ENCODE measurements at regions not wholly inside any gene's neighbourhood (a gene's known extent, or its start where the extent isn't known, plus 50 kb on each side); places are given as distances from the start of the nearest gene placed in this dataset.

GRCh38 chr15:38714309-38715072 is 149.9 kb upstream of the RASGRP1 start:
- Histone ChIP-seq H3K4me3 (no peak overlapping the region), H3K9me3 (no peaks in the 10 kb centered on the region), H3K27me3 (ENCODE audit: insufficient read depth in 3 of 3, low read length in 2 of 3) (no peaks in the 10 kb centered on the region), H3K36me3 (ENCODE audit: insufficient read depth in 1 of 2, low read depth in 1 of 2) (no peaks in the 10 kb centered on the region), H3K27ac (no peak overlapping the region), H3K4me1 (no peaks in the 10 kb centered on the region)
- no peak for ATAC-seq
- DNase-seq, result no peak
- WGBS, 3 donors, result 45 to 71% (median 49%) methylated on average over 4 of the region's 4 CpGs
- TF ChIP-seq CTCF (IDR thresholded peaks at IDR 0.05), result no peak
- intact Hi-C loops (cut with DNase I), result no loop called here

GRCh38 chr15:38720893-38721567 is 156.4 kb upstream of the RASGRP1 start:
- no peak for DNase-seq
- no peak overlapping the region for H3K27ac ChIP-seq
- no peak for TF ChIP-seq CTCF (IDR thresholded peaks at IDR 0.05)

DNA sequence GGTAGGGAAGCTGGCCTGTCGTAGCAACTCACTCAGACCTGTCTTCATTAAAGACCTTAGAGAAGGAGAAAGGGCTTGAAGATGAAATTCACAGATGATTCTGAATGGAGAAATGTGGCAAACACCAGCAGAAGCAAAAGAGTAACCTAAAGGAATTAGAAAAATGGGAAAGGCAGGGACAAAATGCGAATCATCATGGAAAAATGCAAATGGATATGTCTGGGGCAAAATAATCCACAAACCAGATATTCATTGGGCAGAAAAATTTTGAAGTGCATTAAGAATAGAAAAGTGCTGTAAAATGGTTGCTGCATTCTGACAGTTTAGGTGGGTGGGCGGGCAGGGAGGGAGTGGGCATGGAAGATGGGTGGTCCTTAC is 156.9 kb upstream of the RASGRP1 start:
- H3K27ac ChIP-seq, result no peak overlapping the region
- no peak for TF ChIP-seq CTCF (IDR thresholded peaks at IDR 0.05)
- intact Hi-C loops (cut with DNase I), result no loop called here
- DNase-seq (no peak), ATAC-seq (no peak)
- no peak overlapping the region for H3K4me3 ChIP-seq
- WGBS, 3 donors, result 59 to 66% (median 63%) methylated on average over 3 of the region's 3 CpGs
- H3K4me1 ChIP-seq, result no peaks in the 10 kb centered on the region
- H3K9me3 ChIP-seq, result no peaks in the 10 kb centered on the region
- H3K27me3 ChIP-seq (ENCODE audit: insufficient read depth in 3 of 3, low read length in 2 of 3), result no peaks in the 10 kb centered on the region
- H3K36me3 ChIP-seq (ENCODE audit: insufficient read depth in 1 of 2, low read depth in 1 of 2), result no peaks in the 10 kb centered on the region

More at GRCh38 chr15:38720893-38721567, 156.4 kb upstream of the RASGRP1 start:
- 26 to 45% (median 34%) methylated on average over 4 of the region's 4 CpGs for WGBS, 3 donors
- Histone ChIP-seq H3K36me3 (ENCODE audit: insufficient read depth in 1 of 2, low read depth in 1 of 2) (no peaks in the 10 kb centered on the region), H3K27me3 (ENCODE audit: insufficient read depth in 3 of 3, low read length in 2 of 3) (no peaks in the 10 kb centered on the region), H3K4me3 (no peak overlapping the region), H3K9me3 (no peaks in the 10 kb centered on the region), H3K4me1 (no peaks in the 10 kb centered on the region)
- intact Hi-C loops (cut with DNase I), result no loop called here
- ATAC-seq, result no peak

DNA sequence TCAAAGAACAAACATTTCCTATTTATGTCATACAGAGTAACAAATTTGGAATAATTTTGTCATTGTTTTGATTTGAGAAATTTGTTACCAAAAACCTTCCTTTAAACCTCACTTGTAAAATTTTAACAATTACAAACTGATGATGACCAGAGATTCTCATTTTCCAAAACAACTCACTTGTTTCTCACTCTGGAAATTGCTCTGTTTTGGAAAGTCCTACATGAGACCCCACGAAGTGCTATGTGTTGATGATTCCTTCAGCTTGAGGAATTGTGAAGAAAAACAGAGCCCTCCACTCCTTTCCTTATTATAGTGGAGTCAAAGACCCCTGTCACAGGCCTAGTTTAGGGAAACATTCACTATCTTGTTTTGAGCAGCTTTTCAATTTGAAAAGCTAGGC is 157.6 kb upstream of the RASGRP1 start:
- WGBS, 3 donors, result 53 to 67% (median 62%) methylated on average over 1 of the region's 1 CpG

More for the DNA sequence above, 157.6 kb upstream of the RASGRP1 start:
- Histone ChIP-seq H3K4me1 (no peaks in the 10 kb centered on the region), H3K36me3 (ENCODE audit: insufficient read depth in 1 of 2, low read depth in 1 of 2) (no peaks in the 10 kb centered on the region), H3K4me3 (no peak overlapping the region), H3K27ac (no peak overlapping the region), H3K9me3 (no peaks in the 10 kb centered on the region), H3K27me3 (ENCODE audit: insufficient read depth in 3 of 3, low read length in 2 of 3) (no peaks in the 10 kb centered on the region)
- intact Hi-C loops (cut with DNase I), result no loop called here
- DNase-seq, result no peak
- TF ChIP-seq CTCF (IDR thresholded peaks at IDR 0.05), result no peak
- ATAC-seq, result no peak
